Frontal cortex (tissue), 3 donors: ENCODE measurements at regions not wholly inside any gene's neighbourhood (a gene's known extent, or its start where the extent isn't known, plus 50 kb on each side); places are given as distances from the start of the nearest gene placed in this dataset.

Source experiments
- DNase-seq, 2 donors: peaks; one replicate each; pipeline ENCODE4 v3.0.0; 2012; ENCODE audit warnings: low spot score in 2 of 2
- FAIRE-seq: peaks from 2 replicates; lab custom pipeline; 2012; peaks lifted over from hg19 to GRCh38; lab: Jason Lieb, UNC
- donor health status: control.
- donor health status: control.
- donor health status: control.

GRCh38 chr1:96292141-96292540 lies 429.4 kb upstream of the PTBP2 start:
- no peak for FAIRE-seq
- DNase-seq: no peak

- FAIRE-seq: no peak
Observed at GRCh38 chr1:96296991-96297390, 424.6 kb upstream of the PTBP2 start.

GRCh38 chr1:96306809-96307560 lies 414.6 kb upstream of the PTBP2 start:
- DNase-seq: no peak

More at GRCh38 chr1:96296991-96297390, 424.6 kb upstream of the PTBP2 start:
- DNase-seq: no peak

GRCh38 chr1:96308314-96308713 lies 413.3 kb upstream of the PTBP2 start:
- DNase-seq: no peak
- FAIRE-seq: no peak

More at GRCh38 chr1:96306809-96307560, 414.6 kb upstream of the PTBP2 start:
- FAIRE-seq: no peak

GRCh38 chr1:96309783-96310182 lies 411.8 kb upstream of the PTBP2 start:
- DNase-seq (no peak), FAIRE-seq (no peak)

GRCh38 chr1:96313216-96313615 lies 408.4 kb upstream of the PTBP2 start:
- no peak for DNase-seq

GRCh38 chr1:96329121-96329520 lies 392.5 kb upstream of the PTBP2 start:
- FAIRE-seq (no peak), DNase-seq (no peak)

More at GRCh38 chr1:96313216-96313615, 408.4 kb upstream of the PTBP2 start:
- no peak for FAIRE-seq

- DNase-seq: no peak
- FAIRE-seq: no peak
Observed at GRCh38 chr1:96331596-96331995, 390.0 kb upstream of the PTBP2 start.

- DNase-seq (no peak), FAIRE-seq (no peak)
Observed at GRCh38 chr1:96333522-96334235, 387.9 kb upstream of the PTBP2 start.

- FAIRE-seq (no peak), DNase-seq (no peak)
Observed at GRCh38 chr1:96334236-96334557, 387.4 kb upstream of the PTBP2 start.

- DNase-seq: no peak
- no peak for FAIRE-seq
Observed at GRCh38 chr1:96338622-96339021, 383.0 kb upstream of the PTBP2 start.

- FAIRE-seq: no peak
- no peak for DNase-seq
Observed at GRCh38 chr1:96340686-96341085, 380.9 kb upstream of the PTBP2 start.

- DNase-seq: no peak
- no peak for FAIRE-seq
Observed at GRCh38 chr1:96346719-96347118, 374.9 kb upstream of the PTBP2 start.

- DNase-seq (no peak), FAIRE-seq (no peak)
Observed at GRCh38 chr1:96349896-96350295, 371.7 kb upstream of the PTBP2 start.

GRCh38 chr1:96352733-96353132 lies 368.9 kb upstream of the PTBP2 start:
- no peak for DNase-seq
- FAIRE-seq: no peak

GRCh38 chr1:96355521-96355920 lies 366.1 kb upstream of the PTBP2 start:
- FAIRE-seq: no peak

GRCh38 chr1:96355961-96356360 lies 365.6 kb upstream of the PTBP2 start:
- FAIRE-seq: no peak
- no peak for DNase-seq

More at GRCh38 chr1:96355521-96355920, 366.1 kb upstream of the PTBP2 start:
- DNase-seq: no peak

- DNase-seq (no peak), FAIRE-seq (no peak)
Observed at GRCh38 chr1:96357141-96357765, 364.3 kb upstream of the PTBP2 start.

- no peak for FAIRE-seq
Observed at GRCh38 chr1:96358057-96358456, 363.5 kb upstream of the PTBP2 start.

GRCh38 chr1:96360036-96360795 lies 361.4 kb upstream of the PTBP2 start:
- no peak for FAIRE-seq
- no peak for DNase-seq

More at GRCh38 chr1:96358057-96358456, 363.5 kb upstream of the PTBP2 start:
- DNase-seq: no peak
